OCI-LY7 (cell line): ENCODE measurements at regions not wholly inside any gene's neighbourhood (a gene's known extent, or its start where the extent isn't known, plus 50 kb on each side); places are given as distances from the start of the nearest gene placed in this dataset.

Experiments
- BruUV-seq: library from RNA; stranded (reverse); fragments of 400-500 nt; replicated peaks from 2 replicates; lab custom pipeline; 2021; lab: Mats Ljungman, UMichigan
- CTCF ChIA-PET: fragments of 300-600 bp; sonication (Branson Sonifier 250); formaldehyde crosslinking; loops from one replicate; lab custom pipeline; 2022; ENCODE audit warnings: antibody characterized with exemption; ENCODE audit not compliant: unreplicated experiment; lab: Charles Lee
- POLR2A ChIA-PET: fragments of 300-600 bp; sonication (Branson Sonifier 250); formaldehyde crosslinking; loops from one replicate; lab custom pipeline; 2022; ENCODE audit warnings: antibody characterized with exemption; lab: Charles Lee
- DNase-seq: peaks from one replicate; pipeline ENCODE4 v3.0.0-alpha.2; 2015; ENCODE audit warnings: low spot score
- H2AFZ ChIP-seq: fragments of 200-600 bp; sonication (generic), shearing (Covaris generic); 2 replicates; pipeline ENCODE4 v1.6.1; 2014; ENCODE audit warnings: mild to moderate bottlenecking, antibody characterized with exemption, low read length, moderate library complexity
- H3K27ac ChIP-seq: fragments of 200-600 bp; sonication (generic); 2 replicates; pipeline ENCODE4 v1.5.1; 2014; ENCODE audit warnings: mixed run types, low read depth, mild to moderate bottlenecking, moderate library complexity, low read length, inconsistent platforms; ENCODE audit not compliant: poor library complexity, severe bottlenecking
- H3K36me3 ChIP-seq: fragments of 200-600 bp; sonication (generic); 2 replicates; pipeline ENCODE4 v1.6.1; 2014; ENCODE audit warnings: mild to moderate bottlenecking, antibody characterized with exemption, low read length, moderate library complexity, mixed read lengths; ENCODE audit not compliant: insufficient read depth
- H3K4me1 ChIP-seq: fragments of 200-600 bp; sonication (generic); 2 replicates; pipeline ENCODE4 v1.5.1; 2014; ENCODE audit warnings: mild to moderate bottlenecking, low read length; ENCODE audit not compliant: insufficient read depth, poor library complexity, severe bottlenecking
- H3K4me2 ChIP-seq: fragments of 200-600 bp; sonication (generic); 2 replicates; pipeline ENCODE4 v1.6.1; 2014; ENCODE audit warnings: mild to moderate bottlenecking, low read length
- H3K4me3 ChIP-seq: fragments of 200-600 bp; sonication (generic); 2 replicates; pipeline ENCODE4 v1.5.1; 2014; ENCODE audit warnings: mild to moderate bottlenecking, low read depth, low read length; ENCODE audit not compliant: poor library complexity, severe bottlenecking
- H3K79me2 ChIP-seq: fragments of 200-600 bp; sonication (generic); 2 replicates; pipeline ENCODE4 v1.6.1; 2016; ENCODE audit warnings: low read depth, mild to moderate bottlenecking, low read length, moderate library complexity, mixed read lengths; ENCODE audit not compliant: insufficient read depth
- H3K9me2 ChIP-seq: fragments of 200-600 bp; sonication (generic); 2 replicates; pipeline ENCODE4 v1.6.1; 2016; ENCODE audit warnings: mild to moderate bottlenecking, low read length, mixed read lengths; ENCODE audit not compliant: insufficient read depth
- H3K9me3 ChIP-seq: fragments of 200-600 bp; sonication (generic); 2 replicates; pipeline ENCODE4 v1.6.1; 2014; ENCODE audit warnings: mild to moderate bottlenecking, mixed run types, low read length, mixed read lengths
- H4K20me1 ChIP-seq: fragments of 200-600 bp; sonication (generic); 2 replicates; pipeline ENCODE4 v1.6.1; 2014; ENCODE audit warnings: mild to moderate bottlenecking, antibody characterized with exemption, low read length, moderate library complexity, mixed read lengths; ENCODE audit not compliant: insufficient read depth
- CTCF ChIP-seq: fragments of 200-600 bp; sonication (generic); conservative IDR thresholded peaks from 2 replicates; pipeline ENCODE4 v1.5.1; 2014; ENCODE audit warnings: mild to moderate bottlenecking, antibody characterized with exemption, low read length, moderate library complexity, mixed read lengths
- EZH2phosphoT487 ChIP-seq: fragments of 200-600 bp; sonication (generic); IDR thresholded peaks from 2 replicates; pipeline ENCODE4 v1.6.1; 2018; ENCODE audit warnings: low read depth, borderline replicate concordance, mild to moderate bottlenecking, mixed run types, antibody characterized with exemption, low read length, moderate library complexity, mixed read lengths
- intact Hi-C: fragments of 100-400 bp; cut with micrococcal nuclease; formaldehyde crosslinking; loops from one replicate; pipeline ENCODE4 v1.10.0; 2022; ENCODE audit not compliant: unreplicated experiment

GRCh38 chr13:50629497-50629896, 214.0 kb downstream of the DLEU7 start:
- no peak for TF ChIP-seq CTCF
- no peak for TF ChIP-seq EZH2phosphoT487
- POLR2A ChIA-PET = interaction anchor here (1.3 kb wide), 1 partner anchor 17 kb away, joined by 4 read pairs; no protein-coding TSS in a partner anchor
- Histone ChIP-seq H3K4me2 (no peak overlapping the region), H3K27ac (no peak overlapping the region), H3K4me3 (no peak overlapping the region), H4K20me1 (no peaks in the 10 kb centered on the region), H2AFZ (no peak overlapping the region), H3K9me2 (no peaks in the 10 kb centered on the region), H3K4me1 (no peaks in the 10 kb centered on the region), H3K9me3 (no peaks in the 10 kb centered on the region), H3K36me3 (no peaks in the 10 kb centered on the region), H3K79me2 (no peaks in the 10 kb centered on the region)
- CTCF ChIA-PET = no interaction called here
- intact Hi-C loops = no loop called here
- no TSS peak for BruUV-seq
- DNase-seq = no peak

GRCh38 chr13:50629966-50630365, 213.5 kb downstream of the DLEU7 start:
- no peaks in the 10 kb centered on the region for H3K36me3 ChIP-seq
- no peak overlapping the region for H2AFZ ChIP-seq
- TF ChIP-seq EZH2phosphoT487 (no peak), CTCF (no peak)
- H3K9me3 ChIP-seq = no peaks in the 10 kb centered on the region
- no peak for DNase-seq
- intact Hi-C loops = no loop called here
- H3K27ac ChIP-seq = no peak overlapping the region
- H3K9me2 ChIP-seq = no peaks in the 10 kb centered on the region
- no peaks in the 10 kb centered on the region for H3K79me2 ChIP-seq
- no TSS peak for BruUV-seq
- no peaks in the 10 kb centered on the region for H3K4me1 ChIP-seq
- H3K4me2 ChIP-seq = no peak overlapping the region
- POLR2A ChIA-PET = interaction anchor here (0.6 to 1.3 kb wide), 3 partner anchors 17 to 600 kb away, joined by 3 to 4 read pairs (median 4); no protein-coding TSS in a partner anchor
- CTCF ChIA-PET = no interaction called here
- H4K20me1 ChIP-seq = no peaks in the 10 kb centered on the region
- H3K4me3 ChIP-seq = no peak overlapping the region

DNA sequence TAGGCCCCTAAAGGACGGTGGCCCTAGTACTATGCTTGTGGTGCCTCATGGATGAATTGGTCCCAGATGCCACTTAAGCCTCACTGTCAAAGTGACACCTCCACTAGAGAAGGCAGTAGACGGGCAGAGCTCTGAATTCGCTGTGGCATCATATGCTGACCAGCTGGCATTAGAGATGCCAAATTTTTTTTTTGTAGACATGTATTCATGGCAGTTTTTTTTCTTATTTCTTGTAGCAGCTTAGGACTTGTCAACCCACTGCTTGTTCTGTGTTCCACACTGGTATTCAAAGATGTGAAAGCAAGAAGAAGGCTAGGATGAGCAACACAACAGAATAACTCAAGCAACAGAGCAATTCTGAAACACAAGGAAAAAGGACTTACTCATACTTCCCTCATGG, 212.5 kb downstream of the DLEU7 start:
- H3K4me1 ChIP-seq = peaks cover 10% of the 10 kb centered on the region
- H3K4me2 ChIP-seq = no peak overlapping the region
- no peak overlapping the region for H3K27ac ChIP-seq
- H3K79me2 ChIP-seq = no peaks in the 10 kb centered on the region
- H4K20me1 ChIP-seq = no peaks in the 10 kb centered on the region
- ChIA-PET CTCF (no interaction called here), POLR2A (interaction anchor here (1.0 to 1.3 kb wide), 2 partner anchors 16 to 119 kb away, joined by 4 read pairs; no protein-coding TSS in a partner anchor)
- intact Hi-C loops = no loop called here
- H2AFZ ChIP-seq = no peak overlapping the region
- H3K36me3 ChIP-seq = no peaks in the 10 kb centered on the region
- no peak for DNase-seq
- no peaks in the 10 kb centered on the region for H3K9me3 ChIP-seq
- no TSS peak for BruUV-seq
- no peak overlapping the region for H3K4me3 ChIP-seq
- no peaks in the 10 kb centered on the region for H3K9me2 ChIP-seq
- no peak for TF ChIP-seq CTCF
- TF ChIP-seq EZH2phosphoT487 = no peak
